ENCODE measurements at regions not wholly inside any gene's neighbourhood (a gene's known extent, or its start where the extent isn't known, plus 50 kb on each side); places are given as distances from the start of the nearest gene placed in this dataset.

GRCh38 chr6:21769968-21770367, 176.4 kb downstream of the SOX4 start:
- no peak for ATAC-seq
- Mint-ChIP-seq H3K36me3 (ENCODE audit: low read depth) (no peaks in the 10 kb centered on the region), H3K27ac (no peak overlapping the region), H3K27me3 (ENCODE audit: low read depth) (peaks cover 2% of the 10 kb centered on the region), H3K9me3 (ENCODE audit: insufficient read depth) (no peaks in the 10 kb centered on the region), H3K4me1 (ENCODE audit: low read depth) (no peaks in the 10 kb centered on the region), H3K4me3 (no peak overlapping the region)
- ChIA-PET CTCF (no interaction called here), POLR2A (no interaction called here)
- no peak for DNase-seq

DNA sequence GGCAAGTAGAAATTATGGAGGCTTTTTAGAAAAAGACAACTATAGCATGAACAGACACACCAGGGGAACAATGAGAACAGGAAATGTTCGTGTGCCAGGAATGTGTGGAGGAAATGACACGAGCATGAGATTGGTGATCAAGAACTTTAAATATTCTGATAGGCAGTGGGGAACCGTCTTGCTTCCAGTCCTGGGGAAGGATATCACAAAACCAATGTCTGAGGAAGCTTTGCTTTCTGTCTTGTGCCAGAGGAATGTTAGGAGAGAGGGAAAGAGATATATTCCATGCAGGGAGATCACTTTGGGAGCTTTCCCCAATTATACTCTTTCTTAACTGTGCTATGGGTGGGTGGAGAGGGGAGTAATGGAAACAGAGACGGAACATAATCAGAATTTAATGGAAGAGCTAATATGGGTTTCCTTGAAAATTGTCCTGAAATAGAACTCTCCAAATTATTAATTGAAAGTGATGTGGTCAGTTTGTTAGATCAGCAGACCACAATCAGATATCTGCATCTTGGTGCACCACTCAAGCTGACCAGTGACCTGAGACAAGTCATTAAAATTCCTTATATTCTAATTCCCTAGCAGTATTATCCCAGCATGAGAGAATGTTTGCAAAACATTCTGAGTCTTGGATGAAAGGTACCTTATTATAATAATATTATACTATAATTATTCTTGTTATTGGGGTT, 178.2 kb downstream of the SOX4 start:
- Mint-ChIP-seq H3K4me3 (no peak overlapping the region), H3K27me3 (ENCODE audit: low read depth) (peaks cover 2% of the 10 kb centered on the region), H3K9me3 (ENCODE audit: insufficient read depth) (no peaks in the 10 kb centered on the region), H3K36me3 (ENCODE audit: low read depth) (no peaks in the 10 kb centered on the region), H3K27ac (no peak overlapping the region), H3K4me1 (ENCODE audit: low read depth) (no peaks in the 10 kb centered on the region)
- DNase-seq (no peak), ATAC-seq (no peak)
- CTCF ChIA-PET, result no interaction called here
- POLR2A ChIA-PET, result no interaction called here

DNA sequence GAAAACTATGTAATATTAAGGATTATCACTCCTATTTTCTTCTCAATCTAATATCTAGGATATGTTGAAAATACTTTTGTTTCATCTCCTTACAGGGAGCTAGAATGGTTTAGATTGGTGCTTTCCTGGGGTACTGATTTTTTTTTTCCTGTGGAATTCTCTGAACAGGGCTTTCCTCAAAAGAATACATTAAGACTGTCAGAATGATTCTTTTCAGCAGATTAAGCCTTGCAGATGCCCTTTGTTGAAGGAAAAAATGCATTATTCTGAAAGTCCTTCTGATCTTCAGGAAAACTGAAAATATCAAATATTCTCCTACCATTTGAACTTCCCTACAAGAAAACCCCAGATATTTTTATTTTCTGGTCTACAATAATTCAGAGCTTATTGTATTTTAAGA, 178.9 kb downstream of the SOX4 start:
- Mint-ChIP-seq H3K4me1 (ENCODE audit: low read depth) (no peaks in the 10 kb centered on the region), H3K27me3 (ENCODE audit: low read depth) (peaks cover 2% of the 10 kb centered on the region), H3K27ac (no peak overlapping the region), H3K36me3 (ENCODE audit: low read depth) (no peaks in the 10 kb centered on the region), H3K4me3 (no peak overlapping the region), H3K9me3 (ENCODE audit: insufficient read depth) (no peaks in the 10 kb centered on the region)
- ChIA-PET POLR2A (no interaction called here), CTCF (no interaction called here)
- DNase-seq (no peak), ATAC-seq (no peak)

DNA sequence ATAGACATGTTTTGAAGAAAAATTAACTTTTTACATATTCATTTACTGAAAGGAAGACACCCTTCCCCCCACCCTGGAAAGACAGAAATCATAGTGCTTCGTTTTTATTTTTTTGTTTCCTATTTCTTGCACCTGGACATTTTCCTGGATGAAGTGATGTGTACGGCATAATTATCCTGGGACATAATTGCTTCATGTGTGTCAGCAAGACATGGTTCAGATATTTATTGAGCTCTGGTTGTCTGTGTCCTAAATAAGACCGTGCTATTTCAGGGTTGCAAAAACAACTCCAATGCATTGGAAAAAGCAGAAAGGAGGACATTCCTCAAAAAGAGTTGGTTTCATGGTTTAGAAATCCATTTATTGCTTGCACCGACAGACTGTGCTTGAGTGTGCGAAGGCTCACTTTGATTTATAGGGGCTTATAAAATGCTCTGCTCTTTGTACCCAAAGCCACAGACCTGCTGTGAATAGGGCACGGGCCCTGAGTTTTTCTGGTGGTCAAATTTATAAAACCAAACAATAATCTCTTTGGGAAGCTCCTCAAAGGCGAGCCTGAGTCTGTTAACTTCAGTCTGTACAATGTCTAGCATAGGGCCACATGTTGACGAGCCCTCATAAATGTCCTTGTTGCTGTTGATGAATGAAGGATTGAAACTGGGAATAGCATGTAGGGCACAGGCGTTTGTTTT, 179.5 kb downstream of the SOX4 start:
- Mint-ChIP-seq H3K4me1 (ENCODE audit: low read depth) (no peaks in the 10 kb centered on the region), H3K27ac (no peak overlapping the region), H3K36me3 (ENCODE audit: low read depth) (no peaks in the 10 kb centered on the region), H3K27me3 (ENCODE audit: low read depth) (no peaks in the 10 kb centered on the region), H3K9me3 (ENCODE audit: insufficient read depth) (no peaks in the 10 kb centered on the region), H3K4me3 (no peak overlapping the region)
- ATAC-seq (no peak), DNase-seq (no peak)
- CTCF ChIA-PET, result interaction anchor here (1.1 kb wide), 1 partner anchor 162 kb away, joined by 3 read pairs; no protein-coding TSS in a partner anchor
- POLR2A ChIA-PET, result no interaction called here

GRCh38 chr6:21773576-21773968, 180.0 kb downstream of the SOX4 start:
- H3K9me3 Mint-ChIP-seq (ENCODE audit: insufficient read depth), result no peaks in the 10 kb centered on the region
- ATAC-seq (no peak), DNase-seq (no peak)
- no peak overlapping the region for H3K27ac Mint-ChIP-seq
- ChIA-PET CTCF (interaction anchor here (1.1 kb wide), 1 partner anchor 161 kb away, joined by 3 read pairs; no protein-coding TSS in a partner anchor), POLR2A (no interaction called here)
- no peak overlapping the region for H3K4me3 Mint-ChIP-seq
- H3K36me3 Mint-ChIP-seq (ENCODE audit: low read depth), result no peaks in the 10 kb centered on the region
- no peaks in the 10 kb centered on the region for H3K27me3 Mint-ChIP-seq (ENCODE audit: low read depth)
- H3K4me1 Mint-ChIP-seq (ENCODE audit: low read depth), result no peaks in the 10 kb centered on the region

- CTCF ChIA-PET, result no interaction called here
- H3K36me3 Mint-ChIP-seq (ENCODE audit: low read depth), result no peaks in the 10 kb centered on the region
- no peak overlapping the region for H3K4me3 Mint-ChIP-seq
- no peaks in the 10 kb centered on the region for H3K9me3 Mint-ChIP-seq (ENCODE audit: insufficient read depth)
- POLR2A ChIA-PET, result no interaction called here
- ATAC-seq, result no peak
- no peak for DNase-seq
- H3K27me3 Mint-ChIP-seq (ENCODE audit: low read depth), result no peaks in the 10 kb centered on the region
- no peak overlapping the region for H3K27ac Mint-ChIP-seq
- H3K4me1 Mint-ChIP-seq (ENCODE audit: low read depth), result no peaks in the 10 kb centered on the region
Measured at GRCh38 chr6:21777846-21778245, 184.3 kb downstream of the SOX4 start.

- ChIA-PET CTCF (no interaction called here), POLR2A (no interaction called here)
- Mint-ChIP-seq H3K4me1 (ENCODE audit: low read depth) (peaks cover under 1% of the 10 kb centered on the region), H3K9me3 (ENCODE audit: insufficient read depth) (no peaks in the 10 kb centered on the region), H3K36me3 (ENCODE audit: low read depth) (no peaks in the 10 kb centered on the region), H3K27ac (no peak overlapping the region), H3K27me3 (ENCODE audit: low read depth) (no peaks in the 10 kb centered on the region), H3K4me3 (no peak overlapping the region)
- DNase-seq (no peak), ATAC-seq (no peak)
Measured at GRCh38 chr6:21780141-21780540, 186.6 kb downstream of the SOX4 start.

DNA sequence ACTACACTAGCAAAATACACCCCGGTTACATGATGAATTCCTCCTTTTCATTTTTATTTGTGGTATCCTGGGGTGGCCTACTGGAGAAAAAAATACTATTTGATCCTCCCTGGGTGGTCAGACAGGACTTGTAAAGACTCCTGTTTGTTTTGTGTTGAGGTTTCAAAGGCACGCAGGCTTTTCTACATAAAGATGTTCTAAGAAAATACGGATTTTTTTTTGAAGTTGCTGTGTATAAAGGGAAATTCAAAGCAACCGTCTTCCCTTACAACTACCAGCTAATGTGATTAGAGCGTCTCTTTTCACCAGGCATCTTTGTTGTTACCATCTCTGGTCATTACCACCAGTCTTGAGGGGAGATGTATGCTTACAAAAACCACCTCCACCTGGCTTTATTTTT, 187.1 kb downstream of the SOX4 start:
- POLR2A ChIA-PET, result no interaction called here
- no peaks in the 10 kb centered on the region for H3K9me3 Mint-ChIP-seq (ENCODE audit: insufficient read depth)
- H3K27ac Mint-ChIP-seq, result no peak overlapping the region
- CTCF ChIA-PET, result no interaction called here
- no peak for ATAC-seq
- peaks cover 5% of the 10 kb centered on the region for H3K4me1 Mint-ChIP-seq (ENCODE audit: low read depth)
- H3K4me3 Mint-ChIP-seq, result no peak overlapping the region
- no peak for DNase-seq
- no peaks in the 10 kb centered on the region for H3K36me3 Mint-ChIP-seq (ENCODE audit: low read depth)
- H3K27me3 Mint-ChIP-seq (ENCODE audit: low read depth), result no peaks in the 10 kb centered on the region

GRCh38 chr6:21781128-21781527, 187.6 kb downstream of the SOX4 start:
- peaks cover 6% of the 10 kb centered on the region for H3K4me1 Mint-ChIP-seq (ENCODE audit: low read depth)
- H3K9me3 Mint-ChIP-seq (ENCODE audit: insufficient read depth), result no peaks in the 10 kb centered on the region
- H3K27ac Mint-ChIP-seq, result no peak overlapping the region
- H3K4me3 Mint-ChIP-seq, result no peak overlapping the region
- H3K27me3 Mint-ChIP-seq (ENCODE audit: low read depth), result no peaks in the 10 kb centered on the region
- ATAC-seq (no peak), DNase-seq (no peak)
- CTCF ChIA-PET, result no interaction called here
- POLR2A ChIA-PET, result no interaction called here
- no peaks in the 10 kb centered on the region for H3K36me3 Mint-ChIP-seq (ENCODE audit: low read depth)

DNA sequence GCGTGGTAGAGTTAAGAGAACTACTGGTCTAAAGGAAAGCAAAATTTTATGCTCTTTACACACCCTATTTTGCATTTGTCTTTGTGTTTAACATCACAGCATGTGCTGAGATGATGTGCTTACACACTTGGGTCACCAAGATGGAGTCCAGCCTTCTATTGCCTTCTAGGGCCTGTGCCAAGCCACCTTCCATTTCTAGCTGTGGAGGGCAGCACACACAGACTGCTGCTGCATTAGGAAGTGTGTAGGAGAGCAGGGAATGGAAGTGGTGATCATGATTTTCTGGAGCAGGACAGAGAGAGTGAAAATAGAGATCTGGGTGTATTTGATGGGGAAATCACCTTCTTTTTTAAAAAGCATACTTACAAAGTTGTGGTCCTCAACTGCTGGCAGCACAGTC, 191.6 kb downstream of the SOX4 start:
- CTCF ChIA-PET, result no interaction called here
- H3K4me3 Mint-ChIP-seq, result no peak overlapping the region
- no peaks in the 10 kb centered on the region for H3K36me3 Mint-ChIP-seq (ENCODE audit: low read depth)
- H3K4me1 Mint-ChIP-seq (ENCODE audit: low read depth), result peaks cover 6% of the 10 kb centered on the region
- no peaks in the 10 kb centered on the region for H3K27me3 Mint-ChIP-seq (ENCODE audit: low read depth)
- no peak overlapping the region for H3K27ac Mint-ChIP-seq
- no peaks in the 10 kb centered on the region for H3K9me3 Mint-ChIP-seq (ENCODE audit: insufficient read depth)
- no peak for ATAC-seq
- DNase-seq, result no peak
- POLR2A ChIA-PET, result no interaction called here

GRCh38 chr6:21791056-21791455, 197.5 kb downstream of the SOX4 start:
- Mint-ChIP-seq H3K4me1 (ENCODE audit: low read depth) (no peaks in the 10 kb centered on the region), H3K4me3 (no peak overlapping the region), H3K9me3 (ENCODE audit: insufficient read depth) (no peaks in the 10 kb centered on the region), H3K36me3 (ENCODE audit: low read depth) (no peaks in the 10 kb centered on the region), H3K27me3 (ENCODE audit: low read depth) (no peaks in the 10 kb centered on the region), H3K27ac (no peak overlapping the region)
- ChIA-PET POLR2A (no interaction called here), CTCF (no interaction called here)
- DNase-seq, result no peak
- no peak for ATAC-seq

DNA sequence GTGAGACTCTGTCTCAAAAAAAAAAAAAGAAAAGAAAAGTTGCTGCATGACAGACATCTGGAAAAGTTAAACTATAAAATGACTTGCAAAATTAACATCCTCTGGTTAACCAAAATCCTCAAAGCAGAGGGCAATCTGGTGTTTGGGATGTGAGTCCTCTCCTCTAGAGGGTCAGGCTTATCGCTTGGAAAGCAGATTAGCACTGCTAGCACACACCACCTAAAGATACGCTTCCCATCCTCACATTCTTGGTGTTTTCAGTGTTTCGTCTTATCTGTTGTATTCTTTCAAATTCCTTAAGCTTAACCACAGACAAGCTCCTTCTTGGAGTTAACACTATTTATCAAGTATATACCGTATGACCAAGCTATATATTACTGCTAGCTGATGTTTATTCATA, 198.0 kb downstream of the SOX4 start:
- ChIA-PET POLR2A (no interaction called here), CTCF (no interaction called here)
- Mint-ChIP-seq H3K9me3 (ENCODE audit: insufficient read depth) (no peaks in the 10 kb centered on the region), H3K4me3 (no peak overlapping the region), H3K36me3 (ENCODE audit: low read depth) (no peaks in the 10 kb centered on the region), H3K27me3 (ENCODE audit: low read depth) (no peaks in the 10 kb centered on the region), H3K4me1 (ENCODE audit: low read depth) (no peaks in the 10 kb centered on the region), H3K27ac (no peak overlapping the region)
- ATAC-seq (no peak), DNase-seq (no peak)

GRCh38 chr6:21792177-21792576, 198.6 kb downstream of the SOX4 start:
- ATAC-seq, result no peak
- CTCF ChIA-PET, result no interaction called here
- Mint-ChIP-seq H3K27ac (no peak overlapping the region), H3K9me3 (ENCODE audit: insufficient read depth) (no peaks in the 10 kb centered on the region), H3K27me3 (ENCODE audit: low read depth) (no peaks in the 10 kb centered on the region), H3K4me3 (no peak overlapping the region), H3K36me3 (ENCODE audit: low read depth) (no peaks in the 10 kb centered on the region), H3K4me1 (ENCODE audit: low read depth) (no peaks in the 10 kb centered on the region)
- no peak for DNase-seq
- POLR2A ChIA-PET, result no interaction called here

All from activated CD8-positive, alpha-beta T cell treated with anti-CD3 and anti-CD28 coated beads, Interleukin-2, amount 10 ng/mL, durations not matched to agents 7 days and 5 days (primary cell).